ENCODE measurements at regions not wholly inside any gene's neighbourhood (a gene's known extent, or its start where the extent isn't known, plus 50 kb on each side); places are given as distances from the start of the nearest gene placed in this dataset.

- TF ChIP-seq POLR2A (IDR thresholded peaks at IDR 0.05) (no peak), EP300 (IDR thresholded peaks at IDR 0.05) (no peak)
- TF ChIP-seq, protein P1, sequence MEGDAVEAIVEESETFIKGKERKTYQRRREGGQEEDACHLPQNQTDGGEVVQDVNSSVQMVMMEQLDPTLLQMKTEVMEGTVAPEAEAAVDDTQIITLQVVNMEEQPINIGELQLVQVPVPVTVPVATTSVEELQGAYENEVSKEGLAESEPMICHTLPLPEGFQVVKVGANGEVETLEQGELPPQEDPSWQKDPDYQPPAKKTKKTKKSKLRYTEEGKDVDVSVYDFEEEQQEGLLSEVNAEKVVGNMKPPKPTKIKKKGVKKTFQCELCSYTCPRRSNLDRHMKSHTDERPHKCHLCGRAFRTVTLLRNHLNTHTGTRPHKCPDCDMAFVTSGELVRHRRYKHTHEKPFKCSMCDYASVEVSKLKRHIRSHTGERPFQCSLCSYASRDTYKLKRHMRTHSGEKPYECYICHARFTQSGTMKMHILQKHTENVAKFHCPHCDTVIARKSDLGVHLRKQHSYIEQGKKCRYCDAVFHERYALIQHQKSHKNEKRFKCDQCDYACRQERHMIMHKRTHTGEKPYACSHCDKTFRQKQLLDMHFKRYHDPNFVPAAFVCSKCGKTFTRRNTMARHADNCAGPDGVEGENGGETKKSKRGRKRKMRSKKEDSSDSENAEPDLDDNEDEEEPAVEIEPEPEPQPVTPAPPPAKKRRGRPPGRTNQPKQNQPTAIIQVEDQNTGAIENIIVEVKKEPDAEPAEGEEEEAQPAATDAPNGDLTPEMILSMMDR (IDR thresholded peaks at IDR 0.05), result no peak
Observed at GRCh38 chr11:32334822-32335221, 100.5 kb downstream of the WT1 start.

All from tibial nerve (tissue), 4 donors.